ENCODE measurements at regions not wholly inside any gene's neighbourhood (a gene's known extent, or its start where the extent isn't known, plus 50 kb on each side); places are given as distances from the start of the nearest gene placed in this dataset.

DNA sequence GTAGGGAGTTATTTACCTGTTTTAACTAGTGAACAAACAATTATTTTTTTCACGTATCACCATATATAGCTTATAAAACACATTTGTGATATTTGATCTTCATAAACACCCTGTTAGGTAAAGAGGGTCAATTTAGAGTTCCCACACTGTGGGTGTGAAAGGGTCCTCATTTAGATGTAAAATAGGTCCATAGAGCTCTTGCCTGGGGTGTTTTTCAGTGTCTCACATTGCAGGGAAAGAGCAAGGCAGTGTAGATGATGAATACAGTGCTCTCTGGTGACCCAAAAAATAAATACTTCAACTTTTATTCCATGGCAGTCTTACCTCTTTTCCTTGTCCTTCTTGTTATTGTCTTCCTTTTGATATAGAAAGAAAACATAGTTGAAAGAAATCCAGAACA lies 403.2 kb upstream of the SGCD start:
- TF ChIP-seq, protein P1, sequence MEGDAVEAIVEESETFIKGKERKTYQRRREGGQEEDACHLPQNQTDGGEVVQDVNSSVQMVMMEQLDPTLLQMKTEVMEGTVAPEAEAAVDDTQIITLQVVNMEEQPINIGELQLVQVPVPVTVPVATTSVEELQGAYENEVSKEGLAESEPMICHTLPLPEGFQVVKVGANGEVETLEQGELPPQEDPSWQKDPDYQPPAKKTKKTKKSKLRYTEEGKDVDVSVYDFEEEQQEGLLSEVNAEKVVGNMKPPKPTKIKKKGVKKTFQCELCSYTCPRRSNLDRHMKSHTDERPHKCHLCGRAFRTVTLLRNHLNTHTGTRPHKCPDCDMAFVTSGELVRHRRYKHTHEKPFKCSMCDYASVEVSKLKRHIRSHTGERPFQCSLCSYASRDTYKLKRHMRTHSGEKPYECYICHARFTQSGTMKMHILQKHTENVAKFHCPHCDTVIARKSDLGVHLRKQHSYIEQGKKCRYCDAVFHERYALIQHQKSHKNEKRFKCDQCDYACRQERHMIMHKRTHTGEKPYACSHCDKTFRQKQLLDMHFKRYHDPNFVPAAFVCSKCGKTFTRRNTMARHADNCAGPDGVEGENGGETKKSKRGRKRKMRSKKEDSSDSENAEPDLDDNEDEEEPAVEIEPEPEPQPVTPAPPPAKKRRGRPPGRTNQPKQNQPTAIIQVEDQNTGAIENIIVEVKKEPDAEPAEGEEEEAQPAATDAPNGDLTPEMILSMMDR (conservative IDR thresholded peaks at IDR 0.05; ENCODE audit: low read depth, low read length): no peak
- DNase-seq (ENCODE audit: low read depth): no peak
- no peak overlapping the region for H3K4me3 ChIP-seq (ENCODE audit: low read depth, low read length)

DNA sequence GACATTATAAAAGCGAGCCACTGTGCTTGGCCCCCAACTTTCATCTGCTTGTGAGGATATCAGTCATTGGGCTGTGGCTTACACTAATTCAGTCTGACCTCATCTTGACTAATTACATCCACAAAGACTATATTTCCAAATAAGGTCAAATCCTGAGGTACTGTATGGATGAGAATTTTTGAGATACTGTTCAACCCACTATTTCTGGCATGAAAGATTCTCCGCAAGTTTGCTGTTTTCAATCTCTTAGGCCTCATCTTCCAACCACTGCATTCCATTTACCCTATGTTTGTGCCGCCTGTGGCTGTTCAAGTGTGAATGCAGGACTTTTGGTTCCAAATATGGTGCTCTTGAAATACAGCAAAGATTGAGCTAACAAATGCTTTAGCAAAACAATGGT lies 400.9 kb upstream of the SGCD start:
- TF ChIP-seq, protein P1 (conservative IDR thresholded peaks at IDR 0.05; ENCODE audit: low read depth, low read length): no peak
- no peak overlapping the region for H3K4me3 ChIP-seq (ENCODE audit: low read depth, low read length)
- DNase-seq (ENCODE audit: low read depth): no peak

DNA sequence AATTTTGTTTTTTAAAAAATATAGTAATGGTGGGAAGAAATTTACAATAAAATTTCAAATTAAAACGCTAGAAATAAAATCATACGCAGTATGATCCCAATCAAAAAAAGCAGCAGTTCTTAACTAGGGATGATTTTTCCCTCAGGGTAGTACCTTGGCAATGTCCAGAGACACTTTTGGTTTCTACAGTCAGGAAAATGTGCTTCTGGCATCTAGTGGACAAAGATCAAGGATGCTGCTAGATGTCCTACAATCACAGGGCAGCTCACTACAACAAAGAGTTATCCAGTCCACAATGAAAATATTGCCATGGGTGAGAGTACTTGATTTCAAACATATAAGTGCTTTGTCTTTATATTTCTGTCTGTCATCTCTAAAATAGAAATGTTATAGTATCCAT lies 400.2 kb upstream of the SGCD start:
- DNase-seq (ENCODE audit: low read depth): no peak
- H3K4me3 ChIP-seq (ENCODE audit: low read depth, low read length): no peak overlapping the region
- TF ChIP-seq, protein P1 (conservative IDR thresholded peaks at IDR 0.05; ENCODE audit: low read depth, low read length): no peak

DNA sequence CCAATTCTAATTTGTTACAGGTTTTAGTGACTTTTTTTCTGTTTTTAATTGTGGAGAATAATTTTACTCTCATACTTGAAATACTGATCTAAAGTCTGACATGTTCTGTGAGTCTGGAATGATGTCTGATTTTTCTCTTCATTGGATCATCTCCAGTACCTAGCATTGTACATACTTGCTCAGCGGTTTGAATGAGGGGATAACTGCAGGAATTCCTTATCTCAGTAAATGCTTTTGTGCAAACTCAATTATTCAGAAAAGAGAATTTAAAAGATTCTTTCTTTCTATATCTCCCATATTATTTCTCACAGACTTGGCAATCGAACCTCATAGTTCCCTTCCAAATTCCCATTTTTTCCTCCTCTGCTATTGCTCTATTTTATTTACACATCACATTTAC lies 397.9 kb upstream of the SGCD start:
- no peak for DNase-seq (ENCODE audit: low read depth)
- H3K4me3 ChIP-seq (ENCODE audit: low read depth, low read length): no peak overlapping the region
- TF ChIP-seq, protein P1 (conservative IDR thresholded peaks at IDR 0.05; ENCODE audit: low read depth, low read length): no peak

DNA sequence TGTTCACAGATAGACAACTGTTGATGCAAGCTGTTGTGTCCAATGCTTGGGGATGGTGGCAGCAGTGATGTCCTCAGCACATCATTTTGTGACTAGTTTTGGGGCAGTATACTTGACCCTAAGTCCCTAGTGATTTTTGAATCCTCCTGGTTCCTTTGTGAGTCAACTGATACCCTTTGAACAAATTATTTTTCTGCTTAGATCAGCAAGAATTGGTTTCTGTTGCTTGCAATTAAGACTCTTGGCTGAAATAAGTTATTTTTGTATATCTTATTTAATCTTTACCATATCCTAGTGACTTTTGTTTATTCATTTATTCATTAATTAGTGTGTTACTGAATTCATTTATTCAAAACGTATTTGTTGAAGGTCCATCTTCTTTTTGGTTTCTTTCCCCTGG lies 392.0 kb upstream of the SGCD start:
- DNase-seq (ENCODE audit: low read depth): no peak
- no peak overlapping the region for H3K4me3 ChIP-seq (ENCODE audit: low read depth, low read length)
- TF ChIP-seq, protein P1 (conservative IDR thresholded peaks at IDR 0.05; ENCODE audit: low read depth, low read length): no peak

DNA sequence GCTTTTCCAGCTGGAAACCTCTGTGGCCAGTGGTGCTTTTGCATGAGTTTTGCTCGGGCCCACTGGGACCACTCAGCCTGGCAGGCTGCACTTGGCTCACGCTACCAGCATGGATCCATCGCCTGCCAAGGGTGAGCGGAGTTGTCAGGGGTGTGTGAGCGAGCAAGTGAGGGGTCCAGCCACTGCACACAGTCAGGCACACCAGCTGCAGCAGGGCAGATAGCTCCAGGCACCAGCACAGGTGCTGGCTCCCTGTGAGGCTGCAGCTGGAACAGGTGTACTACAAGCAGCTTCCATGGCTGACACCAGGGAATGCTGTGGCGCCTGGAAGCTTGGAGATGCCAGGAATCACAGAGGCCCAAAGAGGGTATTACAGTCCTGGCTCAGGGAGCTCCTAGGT lies 391.2 kb upstream of the SGCD start:
- TF ChIP-seq, protein P1 (conservative IDR thresholded peaks at IDR 0.05; ENCODE audit: low read depth, low read length): no peak
- no peak overlapping the region for H3K4me3 ChIP-seq (ENCODE audit: low read depth, low read length)

DNA sequence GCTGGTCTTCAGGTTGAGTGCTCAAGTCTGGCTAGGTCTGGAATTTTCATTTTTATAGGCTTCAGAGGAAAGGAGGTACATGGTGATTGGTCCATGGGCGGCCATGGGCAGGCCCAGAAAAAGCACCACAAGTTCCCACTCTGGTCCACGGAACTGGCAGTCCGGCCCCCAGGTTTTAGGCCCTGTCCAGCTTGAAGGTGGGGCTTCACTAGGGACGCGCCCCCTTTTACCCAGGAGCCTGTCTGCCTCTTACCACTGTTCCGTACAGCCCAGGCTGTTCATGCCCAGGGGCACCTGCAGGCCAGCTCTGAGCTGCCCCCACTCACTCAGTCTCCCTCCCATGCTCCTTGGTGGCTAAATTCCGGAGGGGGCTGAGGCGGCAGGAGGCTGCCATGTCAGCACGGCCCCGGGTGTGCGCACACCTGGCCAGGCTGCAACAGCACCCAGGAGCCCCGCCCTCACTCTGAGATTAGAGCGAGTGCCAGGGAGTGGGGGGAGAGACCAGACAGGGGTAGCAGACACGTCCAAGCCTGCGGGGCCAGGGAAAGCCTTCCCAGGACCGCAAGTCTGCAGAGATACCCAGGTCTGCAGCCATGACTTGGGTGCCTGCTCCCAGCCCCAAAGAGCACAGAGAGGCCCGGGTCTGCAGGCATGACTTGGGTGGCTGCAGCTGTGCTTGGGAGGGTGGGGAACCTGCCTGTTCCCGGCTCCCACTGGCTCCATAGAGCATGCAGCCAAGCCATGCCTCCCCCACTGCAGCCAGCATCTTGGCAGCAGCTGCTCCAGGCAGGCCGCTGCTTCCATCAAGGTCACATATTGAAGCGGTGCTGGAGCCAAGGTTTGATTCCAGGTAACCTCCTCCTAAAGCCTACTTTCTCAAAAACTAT lies 390.2 kb upstream of the SGCD start:
- H3K4me3 ChIP-seq (ENCODE audit: low read depth, low read length): no peak overlapping the region
- no peak for DNase-seq (ENCODE audit: low read depth)
- TF ChIP-seq, protein P1 (conservative IDR thresholded peaks at IDR 0.05; ENCODE audit: low read depth, low read length): no peak

More for the DNA sequence above, 391.2 kb upstream of the SGCD start:
- DNase-seq (ENCODE audit: low read depth): no peak
